ENCODE measurements at regions not wholly inside any gene's neighbourhood (a gene's known extent, or its start where the extent isn't known, plus 50 kb on each side); places are given as distances from the start of the nearest gene placed in this dataset.

- Histone ChIP-seq H3K27me3 (ENCODE audit: control insufficient read depth, insufficient read depth, low read length) (no peaks in the 10 kb centered on the region), H3K36me3 (ENCODE audit: control insufficient read depth, insufficient read depth, low read length) (no peaks in the 10 kb centered on the region), H3K9ac (ENCODE audit: low read depth, low read length) (no peak overlapping the region), H3K4me1 (ENCODE audit: control insufficient read depth, insufficient read depth, low read length) (no peaks in the 10 kb centered on the region), H3K4me3 (ENCODE audit: low read depth, low read length) (no peak overlapping the region), H3K9me3 (ENCODE audit: control insufficient read depth, insufficient read depth, low read length) (no peaks in the 10 kb centered on the region)
Observed at GRCh38 chr9:99305124-99305523, 83.0 kb downstream of the SEC61B start.

GRCh38 chr9:99305820-99306811, 84.0 kb downstream of the SEC61B start:
- Histone ChIP-seq H3K27me3 (ENCODE audit: control insufficient read depth, insufficient read depth, low read length) (no peaks in the 10 kb centered on the region), H3K4me1 (ENCODE audit: control insufficient read depth, insufficient read depth, low read length) (no peaks in the 10 kb centered on the region), H3K36me3 (ENCODE audit: control insufficient read depth, insufficient read depth, low read length) (no peaks in the 10 kb centered on the region), H3K4me3 (ENCODE audit: low read depth, low read length) (no peak overlapping the region), H3K9ac (ENCODE audit: low read depth, low read length) (no peak overlapping the region), H3K9me3 (ENCODE audit: control insufficient read depth, insufficient read depth, low read length) (no peaks in the 10 kb centered on the region)

GRCh38 chr9:99307851-99308250, 85.8 kb downstream of the SEC61B start:
- H3K4me3 ChIP-seq (ENCODE audit: low read depth, low read length) = no peak overlapping the region
- no peaks in the 10 kb centered on the region for H3K9me3 ChIP-seq (ENCODE audit: control insufficient read depth, insufficient read depth, low read length)
- H3K27me3 ChIP-seq (ENCODE audit: control insufficient read depth, insufficient read depth, low read length) = no peaks in the 10 kb centered on the region
- no peaks in the 10 kb centered on the region for H3K36me3 ChIP-seq (ENCODE audit: control insufficient read depth, insufficient read depth, low read length)
- H3K9ac ChIP-seq (ENCODE audit: low read depth, low read length) = no peak overlapping the region
- no peaks in the 10 kb centered on the region for H3K4me1 ChIP-seq (ENCODE audit: control insufficient read depth, insufficient read depth, low read length)

- Histone ChIP-seq H3K9ac (ENCODE audit: low read depth, low read length) (no peak overlapping the region), H3K4me1 (ENCODE audit: control insufficient read depth, insufficient read depth, low read length) (no peaks in the 10 kb centered on the region), H3K4me3 (ENCODE audit: low read depth, low read length) (no peak overlapping the region), H3K27me3 (ENCODE audit: control insufficient read depth, insufficient read depth, low read length) (no peaks in the 10 kb centered on the region), H3K36me3 (ENCODE audit: control insufficient read depth, insufficient read depth, low read length) (no peaks in the 10 kb centered on the region), H3K9me3 (ENCODE audit: control insufficient read depth, insufficient read depth, low read length) (no peaks in the 10 kb centered on the region)
Observed at GRCh38 chr9:99309141-99309939, 87.3 kb downstream of the SEC61B start.

- Histone ChIP-seq H3K9me3 (ENCODE audit: control insufficient read depth, insufficient read depth, low read length) (no peaks in the 10 kb centered on the region), H3K4me1 (ENCODE audit: control insufficient read depth, insufficient read depth, low read length) (no peaks in the 10 kb centered on the region), H3K9ac (ENCODE audit: low read depth, low read length) (no peak overlapping the region), H3K4me3 (ENCODE audit: low read depth, low read length) (no peak overlapping the region), H3K27me3 (ENCODE audit: control insufficient read depth, insufficient read depth, low read length) (no peaks in the 10 kb centered on the region), H3K36me3 (ENCODE audit: control insufficient read depth, insufficient read depth, low read length) (no peaks in the 10 kb centered on the region)
Observed at GRCh38 chr9:99312736-99313135, 90.7 kb downstream of the SEC61B start.

- no peaks in the 10 kb centered on the region for H3K9me3 ChIP-seq (ENCODE audit: control insufficient read depth, insufficient read depth, low read length)
- no peaks in the 10 kb centered on the region for H3K27me3 ChIP-seq (ENCODE audit: control insufficient read depth, insufficient read depth, low read length)
- H3K4me3 ChIP-seq (ENCODE audit: low read depth, low read length) = no peak overlapping the region
- peaks cover 6% of the 10 kb centered on the region for H3K4me1 ChIP-seq (ENCODE audit: control insufficient read depth, insufficient read depth, low read length)
- H3K36me3 ChIP-seq (ENCODE audit: control insufficient read depth, insufficient read depth, low read length) = no peaks in the 10 kb centered on the region
- H3K9ac ChIP-seq (ENCODE audit: low read depth, low read length) = no peak overlapping the region
Observed at GRCh38 chr9:99319048-99319447, 97.0 kb downstream of the SEC61B start.

- Histone ChIP-seq H3K9me3 (ENCODE audit: control insufficient read depth, insufficient read depth, low read length) (no peaks in the 10 kb centered on the region), H3K36me3 (ENCODE audit: control insufficient read depth, insufficient read depth, low read length) (no peaks in the 10 kb centered on the region), H3K9ac (ENCODE audit: low read depth, low read length) (no peak overlapping the region), H3K4me1 (ENCODE audit: control insufficient read depth, insufficient read depth, low read length) (peaks cover 6% of the 10 kb centered on the region), H3K27me3 (ENCODE audit: control insufficient read depth, insufficient read depth, low read length) (no peaks in the 10 kb centered on the region), H3K4me3 (ENCODE audit: low read depth, low read length) (no peak overlapping the region)
Observed at GRCh38 chr9:99322299-99322698, 100.2 kb downstream of the SEC61B start.

- H3K27me3 ChIP-seq (ENCODE audit: control insufficient read depth, insufficient read depth, low read length) = no peaks in the 10 kb centered on the region
- H3K4me1 ChIP-seq (ENCODE audit: control insufficient read depth, insufficient read depth, low read length) = peaks cover 6% of the 10 kb centered on the region
- no peaks in the 10 kb centered on the region for H3K36me3 ChIP-seq (ENCODE audit: control insufficient read depth, insufficient read depth, low read length)
- no peaks in the 10 kb centered on the region for H3K9me3 ChIP-seq (ENCODE audit: control insufficient read depth, insufficient read depth, low read length)
- H3K4me3 ChIP-seq (ENCODE audit: low read depth, low read length) = no peak overlapping the region
- H3K9ac ChIP-seq (ENCODE audit: low read depth, low read length) = no peak overlapping the region
Observed at GRCh38 chr9:99326112-99326916, 104.2 kb downstream of the SEC61B start.

- H3K4me3 ChIP-seq (ENCODE audit: low read depth, low read length) = no peak overlapping the region
- no peaks in the 10 kb centered on the region for H3K27me3 ChIP-seq (ENCODE audit: control insufficient read depth, insufficient read depth, low read length)
- no peaks in the 10 kb centered on the region for H3K9me3 ChIP-seq (ENCODE audit: control insufficient read depth, insufficient read depth, low read length)
- no peaks in the 10 kb centered on the region for H3K36me3 ChIP-seq (ENCODE audit: control insufficient read depth, insufficient read depth, low read length)
- H3K9ac ChIP-seq (ENCODE audit: low read depth, low read length) = no peak overlapping the region
- H3K4me1 ChIP-seq (ENCODE audit: control insufficient read depth, insufficient read depth, low read length) = peaks cover 3% of the 10 kb centered on the region
Observed at GRCh38 chr9:99326917-99327189, 104.8 kb downstream of the SEC61B start.

GRCh38 chr9:99327667-99328066, 105.6 kb downstream of the SEC61B start:
- no peaks in the 10 kb centered on the region for H3K9me3 ChIP-seq (ENCODE audit: control insufficient read depth, insufficient read depth, low read length)
- H3K9ac ChIP-seq (ENCODE audit: low read depth, low read length) = no peak overlapping the region
- no peak overlapping the region for H3K4me3 ChIP-seq (ENCODE audit: low read depth, low read length)
- no peaks in the 10 kb centered on the region for H3K36me3 ChIP-seq (ENCODE audit: control insufficient read depth, insufficient read depth, low read length)
- no peaks in the 10 kb centered on the region for H3K27me3 ChIP-seq (ENCODE audit: control insufficient read depth, insufficient read depth, low read length)
- no peaks in the 10 kb centered on the region for H3K4me1 ChIP-seq (ENCODE audit: control insufficient read depth, insufficient read depth, low read length)

GRCh38 chr9:99335280-99335679, 113.2 kb downstream of the SEC61B start:
- H3K4me1 ChIP-seq (ENCODE audit: control insufficient read depth, insufficient read depth, low read length) = no peaks in the 10 kb centered on the region
- no peaks in the 10 kb centered on the region for H3K9me3 ChIP-seq (ENCODE audit: control insufficient read depth, insufficient read depth, low read length)
- H3K36me3 ChIP-seq (ENCODE audit: control insufficient read depth, insufficient read depth, low read length) = no peaks in the 10 kb centered on the region
- no peak overlapping the region for H3K9ac ChIP-seq (ENCODE audit: low read depth, low read length)
- H3K4me3 ChIP-seq (ENCODE audit: low read depth, low read length) = no peak overlapping the region
- no peaks in the 10 kb centered on the region for H3K27me3 ChIP-seq (ENCODE audit: control insufficient read depth, insufficient read depth, low read length)
